Suprapubic skin (tissue), 4 donors: ENCODE measurements at regions not wholly inside any gene's neighbourhood (a gene's known extent, or its start where the extent isn't known, plus 50 kb on each side); places are given as distances from the start of the nearest gene placed in this dataset.
A peak's percentile ranks its signal among the peaks of the same experiment; 100 is the strongest.

ENCODE experiments used
- EP300 ChIP-seq: sonication (generic); formaldehyde crosslinking; IDR thresholded peaks from one replicate; pipeline ENCODE4 v1.6.1; 2017; ENCODE audit warnings: antibody characterized with exemption
- POLR2A ChIP-seq, 2 donors: fragments of 450-650 bp; IDR thresholded peaks; one replicate each; pipeline ENCODE4 v1.6.1; 2017; ENCODE audit warnings: antibody characterized with exemption in 2 of 2, mild to moderate bottlenecking in 2 of 2, moderate library complexity in 2 of 2
- POLR2AphosphoS5 ChIP-seq, 3 donors: sonication (generic); formaldehyde crosslinking; IDR thresholded peaks; one replicate each; pipeline ENCODE4 v1.6.1; 2017; ENCODE audit warnings: antibody characterized with exemption in 3 of 3
- TF ChIP-seq, protein P1 (sequence below), 2 donors: fragments of 200-600 bp in 1 of 2; fragments of 450-650 bp in 1 of 2; sonication (generic) in 1 of 2; IDR thresholded peaks; one replicate each; pipeline ENCODE4 v1.5.1; 2016 to 2019; ENCODE audit warnings: antibody characterized with exemption in 2 of 2, mild to moderate bottlenecking in 1 of 2, moderate library complexity in 1 of 2

DNA sequence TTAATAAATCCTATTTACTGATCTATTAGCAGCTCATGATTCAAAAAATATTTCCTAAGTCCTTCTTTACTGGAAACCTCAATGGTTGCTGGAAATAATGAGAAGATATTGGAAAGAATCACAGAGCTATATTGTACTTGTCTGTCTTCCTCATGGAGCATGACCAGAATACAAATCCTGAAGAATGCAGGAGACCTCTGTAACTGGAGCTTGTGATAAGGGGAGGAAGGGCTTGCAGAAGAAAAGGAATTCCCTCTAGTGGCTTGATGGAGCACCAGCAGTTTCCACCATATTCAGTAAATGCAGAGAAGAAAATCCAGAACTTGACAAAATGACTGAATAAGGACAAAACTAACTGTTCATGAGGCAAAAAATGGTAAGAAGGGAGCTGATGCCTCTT lies 1333.1 kb downstream of the EFNB2 start:
- TF ChIP-seq, protein P1, sequence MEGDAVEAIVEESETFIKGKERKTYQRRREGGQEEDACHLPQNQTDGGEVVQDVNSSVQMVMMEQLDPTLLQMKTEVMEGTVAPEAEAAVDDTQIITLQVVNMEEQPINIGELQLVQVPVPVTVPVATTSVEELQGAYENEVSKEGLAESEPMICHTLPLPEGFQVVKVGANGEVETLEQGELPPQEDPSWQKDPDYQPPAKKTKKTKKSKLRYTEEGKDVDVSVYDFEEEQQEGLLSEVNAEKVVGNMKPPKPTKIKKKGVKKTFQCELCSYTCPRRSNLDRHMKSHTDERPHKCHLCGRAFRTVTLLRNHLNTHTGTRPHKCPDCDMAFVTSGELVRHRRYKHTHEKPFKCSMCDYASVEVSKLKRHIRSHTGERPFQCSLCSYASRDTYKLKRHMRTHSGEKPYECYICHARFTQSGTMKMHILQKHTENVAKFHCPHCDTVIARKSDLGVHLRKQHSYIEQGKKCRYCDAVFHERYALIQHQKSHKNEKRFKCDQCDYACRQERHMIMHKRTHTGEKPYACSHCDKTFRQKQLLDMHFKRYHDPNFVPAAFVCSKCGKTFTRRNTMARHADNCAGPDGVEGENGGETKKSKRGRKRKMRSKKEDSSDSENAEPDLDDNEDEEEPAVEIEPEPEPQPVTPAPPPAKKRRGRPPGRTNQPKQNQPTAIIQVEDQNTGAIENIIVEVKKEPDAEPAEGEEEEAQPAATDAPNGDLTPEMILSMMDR (IDR thresholded peaks at IDR 0.05): peak in 1 of 2 donors; percentile 27
- TF ChIP-seq EP300: no peak
- no peak for TF ChIP-seq POLR2A (IDR thresholded peaks at IDR 0.05)
- TF ChIP-seq POLR2AphosphoS5 (IDR thresholded peaks at IDR 0.05): no peak
